A549 (cell line): ENCODE measurements at regions not wholly inside any gene's neighbourhood (a gene's known extent, or its start where the extent isn't known, plus 50 kb on each side); places are given as distances from the start of the nearest gene placed in this dataset.

ENCODE experiments used
- ATAC-seq, 2 experiments: fragments of 200-7000 bp in 1 of 2; fragments of >200 bp in 1 of 2; cut with Nextera tagmentation in 1 of 2; cut with Tn5 transposase in 1 of 2; 3 replicates each; pipeline versions ENCODE4 v1.8.0 to v1.9.1; 2018 to 2020; ENCODE audit warnings: mild to moderate bottlenecking in 1 of 2, moderate library complexity in 1 of 2
- CTCF ChIA-PET: fragments of 300-600 bp; sonication (Branson Sonifier 250); formaldehyde crosslinking; extraction: SDS; loops from one replicate; lab custom pipeline; 2021; ENCODE audit warnings: antibody characterized with exemption, inconsistent platforms; lab: Yijun Ruan, JAX
- POLR2A ChIA-PET: fragments of 350-600 bp; formaldehyde crosslinking; extraction: SDS; loops from one replicate; lab custom pipeline; 2021; ENCODE audit warnings: antibody characterized with exemption, inconsistent platforms; lab: Yijun Ruan, JAX
- DNase-seq, 2 experiments: peaks; one replicate each; pipeline versions ENCODE4 v3.0.0 to v3.0.0-alpha.2; 2011 to 2016; ENCODE audit warnings: low read depth in 1 of 2, low spot score in 1 of 2
- FAIRE-seq: peaks from 2 replicates; lab custom pipeline; 2011; peaks lifted over from hg19 to GRCh38; lab: Jason Lieb, UNC
- H3K27ac ChIP-seq, 2 experiments: fragments of >200 bp; sonication (Bioruptor Twin); formaldehyde crosslinking; 3 replicates each; pipeline ENCODE4 v1.5.1; 2016 to 2017
- H3K4me1 ChIP-seq: fragments of >200 bp; sonication (Bioruptor Twin); formaldehyde crosslinking; 3 replicates; pipeline ENCODE4 v1.6.1; 2016
- H3K4me2 ChIP-seq: fragments of >200 bp; sonication (Bioruptor Twin); formaldehyde crosslinking; 3 replicates; pipeline ENCODE4 v1.6.1; 2016
- H3K4me3 ChIP-seq: fragments of >200 bp; sonication (Bioruptor Twin); formaldehyde crosslinking; 3 replicates; pipeline ENCODE4 v1.5.1; 2016
- H3K9me3 ChIP-seq: fragments of >200 bp; sonication (Bioruptor Twin); formaldehyde crosslinking; 3 replicates; pipeline ENCODE4 v1.6.1; 2016
- CBX2 ChIP-seq: fragments of 200-600 bp; sonication (generic); IDR thresholded peaks from 2 replicates; pipeline ENCODE4 v1.6.1; 2016; ENCODE audit warnings: low read depth, mild to moderate bottlenecking, borderline replicate concordance
- CEBPB ChIP-seq, 2 experiments: fragments of >200 bp in 1 of 2; sonication (Bioruptor Twin) in 1 of 2; formaldehyde crosslinking in 1 of 2; IDR thresholded peaks; 2 replicates each; pipeline ENCODE4 v1.6.1; 2012 to 2016
- CHD4 ChIP-seq: fragments of 200-600 bp; sonication (generic); IDR thresholded peaks from 2 replicates; pipeline ENCODE4 v1.6.1; 2016; ENCODE audit warnings: antibody characterized with exemption, mild to moderate bottlenecking, borderline replicate concordance
- EHMT2 ChIP-seq: fragments of 200-600 bp; sonication (generic); IDR thresholded peaks from 2 replicates; pipeline ENCODE4 v1.6.1; 2016; ENCODE audit warnings: antibody characterized with exemption, low read depth, mild to moderate bottlenecking, moderate library complexity
- EP300 ChIP-seq, 2 experiments: fragments of >200 bp; sonication (Bioruptor Twin); formaldehyde crosslinking; IDR thresholded peaks; 2 replicates in 1 of 2; 3 replicates in 1 of 2; pipeline ENCODE4 v1.6.1; 2016 to 2017
- FOXS1 ChIP-seq: fragments of 250-450 bp; sonication (Bioruptor Pico); IDR thresholded peaks from 2 replicates; pipeline ENCODE4 v1.5.0; 2020; ENCODE audit warnings: mild to moderate bottlenecking, moderate library complexity
- HOXB13 ChIP-seq: fragments of 250-450 bp; sonication (Bioruptor Pico); IDR thresholded peaks from 2 replicates; pipeline ENCODE4 v1.5.0; 2020; ENCODE audit warnings: low read depth, mild to moderate bottlenecking, moderate library complexity
- MAFK ChIP-seq: fragments of 450-650 bp; IDR thresholded peaks from 2 replicates; pipeline ENCODE4 v1.6.1; 2014; ENCODE audit not compliant: partially characterized antibody
- NPAS2 ChIP-seq: fragments of 250-450 bp; sonication (Bioruptor Pico); IDR thresholded peaks from 2 replicates; pipeline ENCODE4 v1.8.0; 2022; ENCODE audit warnings: mild to moderate bottlenecking, moderate library complexity, borderline replicate concordance
- TP53 ChIP-seq: fragments of 250-450 bp; sonication (Bioruptor Pico); IDR thresholded peaks from 2 replicates; pipeline ENCODE4 v1.5.0; 2021; ENCODE audit warnings: mild to moderate bottlenecking, moderate library complexity
- ZC3H11A ChIP-seq: fragments of 450-650 bp; IDR thresholded peaks from 2 replicates; pipeline ENCODE4 v1.6.1; 2014; ENCODE audit warnings: antibody characterized with exemption, mild to moderate bottlenecking
- ZSCAN20 ChIP-seq: fragments of 250-450 bp; sonication (Bioruptor Pico); IDR thresholded peaks from 2 replicates; pipeline ENCODE4 v1.8.0; 2022; ENCODE audit warnings: mild to moderate bottlenecking, moderate library complexity
- WGBS: methylation state at CpG from one replicate; pipeline ENCODE4 v1.1.6; 2017; ENCODE audit errors: missing lambda C conversion rate; 5-methylcytosine and 5-hydroxymethylcytosine counted together
- TF ChIP-seq, protein P1 (sequence below): fragments of >200 bp; sonication (Bioruptor Twin); formaldehyde crosslinking; IDR thresholded peaks from 3 replicates; pipeline ENCODE4 v1.6.1; 2016
- TF ChIP-seq, protein P2 (sequence below): fragments of 250-450 bp; sonication (Bioruptor Pico); IDR thresholded peaks from 2 replicates; pipeline ENCODE4 v1.5.0; 2021; ENCODE audit warnings: mild to moderate bottlenecking, moderate library complexity, borderline replicate concordance
- TF ChIP-seq, protein P3 (sequence below): IDR thresholded peaks from 2 replicates; pipeline ENCODE4 v1.6.1; 2012

DNA sequence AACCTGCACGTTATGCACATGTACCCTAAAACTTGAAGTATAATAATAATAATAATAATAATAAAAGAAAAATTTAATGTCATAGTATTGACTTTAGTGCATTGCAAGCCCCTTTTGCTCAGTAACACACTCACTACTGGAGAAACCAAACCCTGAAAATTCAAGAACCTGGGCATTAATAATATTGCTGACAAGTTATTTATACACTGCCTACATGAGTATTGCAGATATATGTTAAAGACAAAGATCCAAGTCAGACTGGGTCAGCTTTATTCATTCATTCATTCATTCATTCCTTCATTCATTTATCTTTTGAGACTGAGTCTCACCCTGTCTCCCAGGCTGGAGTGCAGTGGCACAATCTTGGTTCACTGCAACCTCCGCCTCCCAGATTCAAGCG is 1711.2 kb downstream of the TP53TG3F start:
- DNase-seq = no peak
- TF ChIP-seq EP300 (IDR thresholded peaks at IDR 0.05) = no peak
- peak; percentile 7 for TF ChIP-seq MAFK
- CTCF ChIA-PET = no interaction called here
- Histone ChIP-seq H3K4me3 (no peak overlapping the region), H3K4me1 (no peaks in the 10 kb centered on the region), H3K9me3 (no peaks in the 10 kb centered on the region; the same call in 2 of the 3 replicates), H3K27ac (no peak overlapping the region), H3K4me2 (no peak overlapping the region)
- no peak for ATAC-seq
- WGBS = 59% methylated on average over 3 of the region's 3 CpGs
- no peak for FAIRE-seq
- POLR2A ChIA-PET = no interaction called here

DNA sequence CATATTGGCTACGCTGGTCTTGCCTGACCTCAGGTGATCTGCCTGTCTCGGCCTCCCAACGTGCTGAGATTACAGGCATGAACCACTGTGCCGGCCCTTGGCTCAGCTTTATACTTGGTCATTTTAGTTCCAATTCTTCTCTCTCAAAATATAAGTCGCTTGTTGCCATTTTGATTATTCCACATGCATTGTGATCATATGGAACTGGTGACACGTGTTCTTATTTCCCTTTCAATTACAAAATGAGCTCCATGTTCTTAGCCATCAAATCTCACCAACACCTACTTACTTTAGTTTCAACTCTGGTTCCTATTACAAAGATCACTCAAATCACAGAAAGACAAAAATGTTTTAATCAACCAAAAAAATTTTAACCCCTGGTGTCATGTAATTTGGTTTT is 1711.7 kb downstream of the TP53TG3F start:
- FAIRE-seq (no peak), DNase-seq (no peak), ATAC-seq (no peak)
- Histone ChIP-seq H3K4me3 (no peak overlapping the region), H3K9me3 (no peaks in the 10 kb centered on the region; the same call in 2 of the 3 replicates), H3K4me1 (no peaks in the 10 kb centered on the region), H3K4me2 (no peak overlapping the region), H3K27ac (no peak overlapping the region)
- CTCF ChIA-PET = no interaction called here
- WGBS = 3% methylated on average over 6 of the region's 6 CpGs
- no peak for TF ChIP-seq ZC3H11A
- TF ChIP-seq, protein P1, sequence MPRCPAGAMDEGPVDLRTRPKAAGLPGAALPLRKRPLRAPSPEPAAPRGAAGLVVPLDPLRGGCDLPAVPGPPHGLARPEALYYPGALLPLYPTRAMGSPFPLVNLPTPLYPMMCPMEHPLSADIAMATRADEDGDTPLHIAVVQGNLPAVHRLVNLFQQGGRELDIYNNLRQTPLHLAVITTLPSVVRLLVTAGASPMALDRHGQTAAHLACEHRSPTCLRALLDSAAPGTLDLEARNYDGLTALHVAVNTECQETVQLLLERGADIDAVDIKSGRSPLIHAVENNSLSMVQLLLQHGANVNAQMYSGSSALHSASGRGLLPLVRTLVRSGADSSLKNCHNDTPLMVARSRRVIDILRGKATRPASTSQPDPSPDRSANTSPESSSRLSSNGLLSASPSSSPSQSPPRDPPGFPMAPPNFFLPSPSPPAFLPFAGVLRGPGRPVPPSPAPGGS = no peak
- TF ChIP-seq, all 56 proteins: peak for 0
- POLR2A ChIA-PET = no interaction called here

DNA sequence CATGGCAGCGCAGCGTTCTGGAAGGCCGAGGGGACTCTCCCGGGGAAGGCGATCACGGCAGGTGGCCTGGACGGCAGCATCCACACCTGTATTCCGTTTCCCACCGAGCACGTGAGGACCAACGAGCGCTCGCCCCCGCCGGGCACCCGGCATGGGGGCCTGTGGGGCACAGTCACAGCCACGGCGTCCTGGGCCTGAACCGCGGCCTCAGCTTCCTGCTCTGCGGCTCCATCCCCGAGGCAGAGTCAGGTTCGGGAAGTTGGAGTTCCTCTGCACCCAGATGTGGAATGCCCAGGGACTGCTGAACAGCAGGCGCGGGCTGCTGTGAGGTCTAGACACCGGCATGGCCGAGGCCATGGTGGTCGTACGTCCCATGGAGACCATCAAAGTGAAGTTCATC is 1713.9 kb downstream of the TP53TG3F start:
- TF ChIP-seq TP53 (CRISPR knock-in tag) (no peak), EP300 (IDR thresholded peaks at IDR 0.05) (no peak), NPAS2 (CRISPR knock-in tag) (no peak), FOXS1 (CRISPR knock-in tag) (no peak), ZSCAN20 (no peak), CBX2 (no peak), EHMT2 (no peak), CHD4 (no peak), HOXB13 (CRISPR knock-in tag) (no peak)
- no peak for ATAC-seq
- WGBS = 48% methylated on average over 19 of the region's 29 CpGs

DNA sequence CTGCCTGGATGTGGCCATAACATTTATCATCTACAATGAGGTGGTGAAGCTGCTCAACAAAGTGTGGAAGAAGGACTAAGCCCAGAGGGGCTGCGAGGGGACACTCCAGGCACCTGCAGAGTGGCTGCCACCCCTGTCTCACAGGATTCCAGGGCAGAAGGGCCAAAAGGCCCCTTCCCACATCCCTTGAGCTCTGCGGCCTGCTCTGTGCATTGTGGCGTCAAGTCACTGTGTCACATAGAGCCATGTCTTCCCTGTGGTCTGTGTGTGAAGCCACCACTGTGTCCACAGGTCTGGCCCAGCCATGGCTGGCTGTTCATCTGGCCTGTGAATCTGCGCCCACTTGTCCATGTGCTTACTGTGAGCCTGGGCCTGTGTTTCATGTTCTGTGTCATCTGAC is 1714.6 kb downstream of the TP53TG3F start:
- Histone ChIP-seq H3K4me3 (no peak overlapping the region), H3K4me2 (no peak overlapping the region), H3K9me3 (no peaks in the 10 kb centered on the region; the same call in 2 of the 3 replicates), H3K4me1 (no peaks in the 10 kb centered on the region), H3K27ac (no peak overlapping the region)
- FAIRE-seq (no peak), DNase-seq (no peak), ATAC-seq (no peak)
- POLR2A ChIA-PET = no interaction called here
- WGBS = 34% methylated on average over 3 of the region's 4 CpGs
- CTCF ChIA-PET = no interaction called here
- TF ChIP-seq CEBPB (IDR thresholded peaks at IDR 0.05) = no peak
- TF ChIP-seq, protein P2, sequence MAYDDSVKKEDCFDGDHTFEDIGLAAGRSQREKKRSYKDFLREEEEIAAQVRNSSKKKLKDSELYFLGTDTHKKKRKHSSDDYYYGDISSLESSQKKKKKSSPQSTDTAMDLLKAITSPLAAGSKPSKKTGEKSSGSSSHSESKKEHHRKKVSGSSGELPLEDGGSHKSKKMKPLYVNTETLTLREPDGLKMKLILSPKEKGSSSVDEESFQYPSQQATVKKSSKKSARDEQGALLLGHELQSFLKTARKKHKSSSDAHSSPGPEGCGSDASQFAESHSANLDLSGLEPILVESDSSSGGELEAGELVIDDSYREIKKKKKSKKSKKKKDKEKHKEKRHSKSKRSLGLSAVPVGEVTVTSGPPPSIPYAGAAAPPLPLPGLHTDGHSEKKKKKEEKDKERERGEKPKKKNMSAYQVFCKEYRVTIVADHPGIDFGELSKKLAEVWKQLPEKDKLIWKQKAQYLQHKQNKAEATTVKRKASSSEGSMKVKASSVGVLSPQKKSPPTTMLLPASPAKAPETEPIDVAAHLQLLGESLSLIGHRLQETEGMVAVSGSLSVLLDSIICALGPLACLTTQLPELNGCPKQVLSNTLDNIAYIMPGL (CRISPR knock-in tag) = no peak
- TF ChIP-seq, protein P3, sequence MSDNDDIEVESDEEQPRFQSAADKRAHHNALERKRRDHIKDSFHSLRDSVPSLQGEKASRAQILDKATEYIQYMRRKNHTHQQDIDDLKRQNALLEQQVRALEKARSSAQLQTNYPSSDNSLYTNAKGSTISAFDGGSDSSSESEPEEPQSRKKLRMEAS = no peak
- TF ChIP-seq CBX2 = no peak

More for the DNA sequence above, 1713.9 kb downstream of the TP53TG3F start:
- no peak for FAIRE-seq
- Histone ChIP-seq H3K4me3 (no peak overlapping the region), H3K9me3 (no peaks in the 10 kb centered on the region; the same call in 2 of the 3 replicates), H3K27ac (no peak overlapping the region), H3K4me2 (no peak overlapping the region), H3K4me1 (no peaks in the 10 kb centered on the region)
- no peak for DNase-seq
- ChIA-PET POLR2A (no interaction called here), CTCF (no interaction called here)
